SK-N-SH (cell line): ENCODE measurements at regions not wholly inside any gene's neighbourhood (a gene's known extent, or its start where the extent isn't known, plus 50 kb on each side); places are given as distances from the start of the nearest gene placed in this dataset.

Experiments
- CTCF ChIA-PET: fragments of 300-600, 350-600 bp; formaldehyde crosslinking; extraction: SDS; loops from one replicate; lab custom pipeline; 2021; lab: Yijun Ruan, JAX
- POLR2A ChIA-PET: fragments of 350-600 bp; sonication (Branson Sonifier 250); formaldehyde crosslinking; extraction: SDS; loops from one replicate; lab custom pipeline; 2020; ENCODE audit warnings: antibody characterized with exemption, inconsistent platforms; lab: Yijun Ruan, JAX
- DNase-seq: peaks from one replicate; pipeline ENCODE4 v3.0.0; 2012
- H2AFZ ChIP-seq: fragments of 200-600 bp; sonication (generic); 2 replicates; pipeline ENCODE4 v1.8.1; 2016; ENCODE audit warnings: antibody characterized with exemption, mild to moderate bottlenecking, low read depth
- H3F3A ChIP-seq: fragments of 200-600 bp; sonication (generic); replicated peaks from 2 replicates; pipeline ENCODE3; 2016; ENCODE audit warnings: antibody characterized with exemption, mild to moderate bottlenecking; ENCODE audit not compliant: insufficient read depth
- H3K27ac ChIP-seq, 2 experiments: fragments of 200-500 bp in 1 of 2; fragments of 200-600 bp in 1 of 2; sonication (Bioruptor generic) in 1 of 2; sonication (generic), shearing (Covaris generic) in 1 of 2; 2 replicates each; pipeline versions ENCODE4 v1.5.1 to v1.6.1; 2014 to 2016; ENCODE audit warnings: low read depth in 2 of 2, inconsistent platforms in 1 of 2, low read length in 1 of 2, mild to moderate bottlenecking in 1 of 2, mixed read lengths in 1 of 2
- H3K27me3 ChIP-seq: fragments of 200-600 bp; sonication (generic), shearing (Covaris generic); 2 replicates; pipeline ENCODE4 v1.6.1; 2016; ENCODE audit warnings: mixed run types; ENCODE audit not compliant: insufficient read depth
- H3K36me3 ChIP-seq, 2 experiments: fragments of 200-500 bp in 1 of 2; fragments of 200-600 bp in 1 of 2; sonication (Bioruptor generic) in 1 of 2; sonication (generic) in 1 of 2; replicated peaks in 1 of 2; 2 replicates each; pipeline versions ENCODE3 to v1.5.1; 2014 to 2016; ENCODE audit warnings: low read length in 1 of 2, mild to moderate bottlenecking in 1 of 2; ENCODE audit not compliant: insufficient read depth in 2 of 2, control insufficient read depth in 1 of 2
- H3K4me1 ChIP-seq, 2 experiments: fragments of 200-500 bp in 1 of 2; fragments of 200-600 bp in 1 of 2; sonication (Bioruptor generic) in 1 of 2; sonication (generic), shearing (Covaris generic) in 1 of 2; 2 replicates each; pipeline versions ENCODE4 v1.5.1 to v1.6.1; 2014 to 2016; ENCODE audit warnings: low read depth in 1 of 2, low read length in 1 of 2, mixed run types in 1 of 2; ENCODE audit not compliant: insufficient read depth in 2 of 2, control insufficient read depth in 1 of 2
- H3K4me2 ChIP-seq: fragments of 200-600 bp; sonication (generic), shearing (Covaris generic); 2 replicates; pipeline ENCODE4 v1.6.1; 2017; ENCODE audit warnings: mixed run types
- H3K4me3 ChIP-seq, 2 experiments: fragments of 200-500 bp in 1 of 2; fragments of 200-600 bp in 1 of 2; sonication (Bioruptor generic) in 1 of 2; sonication (generic), shearing (Covaris generic) in 1 of 2; 2 replicates each; pipeline versions ENCODE4 v1.5.1 to v1.8.1; 2014 to 2016; ENCODE audit warnings: low read depth in 2 of 2, inconsistent platforms in 1 of 2, low read length in 1 of 2, mild to moderate bottlenecking in 1 of 2, mixed read lengths in 1 of 2, moderate library complexity in 1 of 2
- H3K79me2 ChIP-seq: fragments of 200-600 bp; sonication (generic); 2 replicates; pipeline ENCODE4 v1.8.1; 2017; ENCODE audit warnings: mild to moderate bottlenecking; ENCODE audit not compliant: insufficient read depth
- H3K9ac ChIP-seq: fragments of 200-600 bp; sonication (generic); 2 replicates; pipeline ENCODE4 v1.6.1; 2017; ENCODE audit warnings: mixed run types
- H3K9me2 ChIP-seq: fragments of 200-600 bp; sonication (generic); 2 replicates; pipeline ENCODE4 v1.6.1; 2017; ENCODE audit warnings: mixed run types
- H3K9me3 ChIP-seq: fragments of 200-600 bp; sonication (generic); 2 replicates; pipeline ENCODE4 v1.6.1; 2017; ENCODE audit warnings: mixed run types, mild to moderate bottlenecking, moderate library complexity
- H4K20me1 ChIP-seq: fragments of 200-600 bp; sonication (generic); 2 replicates; pipeline ENCODE4 v1.6.1; 2017; ENCODE audit warnings: mild to moderate bottlenecking, mixed run types; ENCODE audit not compliant: insufficient read depth
- CTCF ChIP-seq: fragments of 200-600 bp; sonication (generic); IDR thresholded peaks from 2 replicates; pipeline ENCODE4 v1.6.1; 2017; ENCODE audit warnings: antibody characterized with exemption, mild to moderate bottlenecking, moderate library complexity
- EP300 ChIP-seq, 2 experiments: IDR thresholded peaks; 2 replicates each; pipeline versions ENCODE4 v1.4.0 to v1.6.1; 2012; ENCODE audit warnings: borderline replicate concordance in 1 of 2, low read depth in 1 of 2, low read length in 1 of 2
- EZH2phosphoT487 ChIP-seq: fragments of 200-600 bp; sonication (generic); IDR thresholded peaks from 2 replicates; pipeline ENCODE4 v1.6.1; 2017; ENCODE audit warnings: low read depth, mixed run types, mild to moderate bottlenecking, antibody characterized with exemption, moderate library complexity, borderline replicate concordance
- MXI1 ChIP-seq: IDR thresholded peaks from 2 replicates; pipeline ENCODE4 v1.6.1; 2012; ENCODE audit warnings: mild to moderate bottlenecking, low read depth, low read length, improper control_type of control experiment
- POLR2AphosphoS5 ChIP-seq: IDR thresholded peaks from 2 replicates; pipeline ENCODE4 v1.6.1; 2012; ENCODE audit warnings: low read depth, low read length
- RCOR1 ChIP-seq: fragments of 150-350 bp; IDR thresholded peaks from 2 replicates; pipeline ENCODE4 v1.6.1; 2017; ENCODE audit warnings: antibody characterized with exemption, low read length
- RXRA ChIP-seq: IDR thresholded peaks from 2 replicates; pipeline ENCODE4 v1.4.0; 2012; ENCODE audit warnings: low read depth, mild to moderate bottlenecking, borderline replicate concordance
- SIN3A ChIP-seq: IDR thresholded peaks from 2 replicates; pipeline ENCODE4 v1.6.1; 2012; ENCODE audit warnings: low read depth, mild to moderate bottlenecking, low read length, moderate library complexity, borderline replicate concordance
- ZBTB33 ChIP-seq: IDR thresholded peaks from 2 replicates; pipeline ENCODE4 v1.4.0; 2012; ENCODE audit warnings: low read depth, borderline replicate concordance
- WGBS: methylation state at CpG from one replicate; pipeline ENCODE4 v1.1.6; 2017; ENCODE audit warnings: low lambda C conversion rate; 5-methylcytosine and 5-hydroxymethylcytosine counted together

DNA sequence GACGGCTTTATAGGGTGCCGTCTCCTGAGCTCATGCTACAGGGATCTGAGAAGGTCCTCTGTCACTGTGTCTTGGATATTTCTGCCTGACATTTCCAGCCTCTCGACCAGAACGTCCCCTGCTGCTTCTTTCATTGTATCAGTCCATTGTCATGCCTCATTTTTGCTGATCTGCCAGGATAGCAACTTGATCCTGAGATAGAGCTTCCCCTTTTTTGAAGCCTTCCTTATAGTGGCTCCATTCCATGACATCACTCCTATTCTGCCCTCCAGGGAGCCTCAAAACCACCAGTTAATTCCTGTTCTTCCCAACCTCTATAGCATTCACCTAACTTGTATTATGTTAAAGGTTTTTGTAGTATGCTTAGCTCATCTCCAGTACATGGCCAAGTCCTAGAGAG, 431.8 kb upstream of the NOX3 start:
- H3K4me3 ChIP-seq, result no peak overlapping the region
- ChIA-PET POLR2A (no interaction called here), CTCF (interaction anchor here (0.9 kb wide), 1 partner anchor 15 kb away, joined by 3 read pairs; no protein-coding TSS in a partner anchor)
- no peaks in the 10 kb centered on the region for H3K79me2 ChIP-seq
- H3K9me2 ChIP-seq, result no peaks in the 10 kb centered on the region
- no peaks in the 10 kb centered on the region for H3K27me3 ChIP-seq
- H3F3A ChIP-seq, result peaks cover 7% of the 10 kb centered on the region
- no peak overlapping the region for H3K9ac ChIP-seq
- H3K4me1 ChIP-seq, result peaks cover 0 to 3% of the 10 kb centered on the region in 2 experiments; a peak in 1 of 4 replicates
- H2AFZ ChIP-seq, result no peak overlapping the region
- H3K4me2 ChIP-seq, result no peak overlapping the region
- H3K27ac ChIP-seq, result no peak overlapping the region
- no peaks in the 10 kb centered on the region for H3K36me3 ChIP-seq
- TF ChIP-seq RCOR1 (no peak), EZH2phosphoT487 (no peak)
- no peaks in the 10 kb centered on the region for H4K20me1 ChIP-seq
- H3K9me3 ChIP-seq, result no peaks in the 10 kb centered on the region
- WGBS, result 59% methylated on average over 3 of the region's 4 CpGs
- no peak for DNase-seq

GRCh38 chr6:155883741-155884140, 428.1 kb upstream of the NOX3 start:
- Histone ChIP-seq H3K79me2 (no peaks in the 10 kb centered on the region), H3K27ac (no peak overlapping the region), H3K4me1 (peaks cover 0 to 3% of the 10 kb centered on the region in 2 experiments; a peak in 1 of 4 replicates), H3K4me3 (no peak overlapping the region), H3K36me3 (no peaks in the 10 kb centered on the region), H2AFZ (0 out of 2 replicates have a peak overlapping the region, but pooled peaks have one; percentile 46), H3K9me3 (no peaks in the 10 kb centered on the region)
- 63% methylated on average over 3 of the region's 3 CpGs for WGBS
- POLR2A ChIA-PET, result no interaction called here
- TF ChIP-seq SIN3A (no peak), ZBTB33 (no peak), MXI1 (no peak), RXRA (no peak), POLR2AphosphoS5 (no peak), EP300 (IDR thresholded peaks at IDR 0.05; ENCODE audit: borderline replicate concordance in 1 of 2, low read depth in 1 of 2, low read length in 1 of 2) (no peak), CTCF (no peak)
- TF ChIP-seq, all 33 proteins: peak for 0
- Histone ChIP-seq H3K9me2 (no peaks in the 10 kb centered on the region), H3K4me2 (no peak overlapping the region), H3F3A (peaks cover 7% of the 10 kb centered on the region), H3K9ac (no peak overlapping the region), H4K20me1 (no peaks in the 10 kb centered on the region), H3K27me3 (no peaks in the 10 kb centered on the region)
- CTCF ChIA-PET, result no interaction called here
- DNase-seq, result no peak
